Parathyroid adenoma (tissue), 2 donors: ENCODE measurements at regions not wholly inside any gene's neighbourhood (a gene's known extent, or its start where the extent isn't known, plus 50 kb on each side); places are given as distances from the start of the nearest gene placed in this dataset.

Source experiments
- H2AFZ ChIP-seq: fragments of 300-600 bp; sonication (generic); one replicate; pipeline ENCODE4 v1.7.0; 2017; ENCODE audit warnings: antibody characterized with exemption, mild to moderate bottlenecking
- H3K27ac ChIP-seq: fragments of 300-600 bp; sonication (generic); one replicate; pipeline ENCODE4 v1.7.0; 2017
- H3K27me3 ChIP-seq: fragments of 300-600 bp; sonication (generic); one replicate; pipeline ENCODE4 v1.7.0; 2017; ENCODE audit warnings: low read length; ENCODE audit not compliant: control insufficient read depth, insufficient read depth
- H3K36me3 ChIP-seq: fragments of 300-600 bp; sonication (generic); one replicate; pipeline ENCODE4 v1.7.0; 2017; ENCODE audit warnings: low read length; ENCODE audit not compliant: control insufficient read depth, insufficient read depth
- H3K4me1 ChIP-seq: fragments of 300-600 bp; sonication (generic); one replicate; pipeline ENCODE4 v1.7.0; 2017; ENCODE audit warnings: control low read depth
- H3K4me2 ChIP-seq: fragments of 300-600 bp; sonication (generic); one replicate; pipeline ENCODE4 v1.7.0; 2017; ENCODE audit warnings: low read length
- H3K4me3 ChIP-seq: fragments of 300-600 bp; sonication (generic); one replicate; pipeline ENCODE4 v1.7.0; 2017; ENCODE audit warnings: low read depth, low read length
- H3K79me2 ChIP-seq: fragments of 300-600 bp; sonication (generic); one replicate; pipeline ENCODE4 v1.7.0; 2017; ENCODE audit warnings: control low read depth
- H3K9ac ChIP-seq: fragments of 300-600 bp; sonication (generic); one replicate; pipeline ENCODE4 v1.7.0; 2017; ENCODE audit warnings: mild to moderate bottlenecking
- H3K9me3 ChIP-seq: fragments of 300-600 bp; sonication (generic); one replicate; pipeline ENCODE4 v1.7.0; 2017; ENCODE audit warnings: low read length; ENCODE audit not compliant: control insufficient read depth
- TF ChIP-seq, protein P1 (sequence below): fragments of 300-600 bp; sonication (generic); IDR thresholded peaks from one replicate; pipeline ENCODE4 v1.7.0; 2017; ENCODE audit warnings: antibody characterized with exemption, mild to moderate bottlenecking
- donor health status: primary hyperparathyroidism.

DNA sequence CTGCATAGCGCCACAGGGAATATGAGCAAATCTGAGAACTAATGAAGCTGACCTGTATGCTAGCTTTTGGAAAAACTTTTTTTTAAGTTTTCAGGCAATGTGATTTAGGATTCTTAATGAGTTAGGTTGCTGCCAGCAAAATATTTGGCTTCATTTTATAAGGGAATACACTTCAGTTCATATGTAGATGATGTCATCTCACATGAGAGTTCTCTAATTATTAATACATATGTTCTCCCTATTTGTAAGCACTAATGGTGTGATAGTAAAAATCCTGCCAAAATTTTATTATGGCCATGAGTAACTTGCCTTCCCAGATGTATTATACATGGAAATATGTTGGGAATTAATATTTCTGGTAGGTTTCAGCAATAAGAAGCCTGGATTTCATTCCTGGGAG, 573.8 kb downstream of the EPM2A start:
- Histone ChIP-seq H3K4me3 (no peak overlapping the region), H3K27me3 (no peaks in the 10 kb centered on the region)

DNA sequence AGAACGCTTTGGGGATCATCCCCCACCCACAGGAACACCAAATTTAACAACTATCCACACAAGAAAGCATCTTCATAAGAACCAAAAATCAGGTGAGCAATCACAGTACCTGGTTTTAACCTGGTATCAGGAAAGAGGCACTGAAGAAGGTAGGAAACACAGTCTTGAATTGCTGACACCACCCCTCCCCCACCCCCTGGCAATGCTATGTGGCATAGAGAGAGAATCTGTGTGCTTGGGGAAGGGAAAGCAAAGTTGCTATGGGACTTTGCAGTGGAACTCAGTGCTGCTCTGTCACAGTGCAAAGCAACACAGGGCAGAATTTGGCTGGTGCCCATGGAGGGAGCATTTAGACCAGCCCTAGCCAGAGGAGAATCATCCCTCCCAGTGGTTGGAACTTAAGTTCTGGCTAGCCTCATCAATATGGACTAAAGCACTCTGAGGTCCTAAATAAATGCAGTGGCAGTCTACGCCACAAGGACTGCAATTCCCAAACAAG, 565.5 kb downstream of the EPM2A start:
- Histone ChIP-seq H3K4me2 (no peak overlapping the region), H3K27me3 (no peaks in the 10 kb centered on the region), H3K27ac (peak overlapping the region; percentile 72), H3K4me3 (no peak overlapping the region), H3K79me2 (no peaks in the 10 kb centered on the region), H3K36me3 (no peaks in the 10 kb centered on the region), H3K9ac (no peak overlapping the region), H2AFZ (peak overlapping the region; percentile 69), H3K9me3 (no peaks in the 10 kb centered on the region), H3K4me1 (peaks cover 12% of the 10 kb centered on the region)
- TF ChIP-seq, protein P1, sequence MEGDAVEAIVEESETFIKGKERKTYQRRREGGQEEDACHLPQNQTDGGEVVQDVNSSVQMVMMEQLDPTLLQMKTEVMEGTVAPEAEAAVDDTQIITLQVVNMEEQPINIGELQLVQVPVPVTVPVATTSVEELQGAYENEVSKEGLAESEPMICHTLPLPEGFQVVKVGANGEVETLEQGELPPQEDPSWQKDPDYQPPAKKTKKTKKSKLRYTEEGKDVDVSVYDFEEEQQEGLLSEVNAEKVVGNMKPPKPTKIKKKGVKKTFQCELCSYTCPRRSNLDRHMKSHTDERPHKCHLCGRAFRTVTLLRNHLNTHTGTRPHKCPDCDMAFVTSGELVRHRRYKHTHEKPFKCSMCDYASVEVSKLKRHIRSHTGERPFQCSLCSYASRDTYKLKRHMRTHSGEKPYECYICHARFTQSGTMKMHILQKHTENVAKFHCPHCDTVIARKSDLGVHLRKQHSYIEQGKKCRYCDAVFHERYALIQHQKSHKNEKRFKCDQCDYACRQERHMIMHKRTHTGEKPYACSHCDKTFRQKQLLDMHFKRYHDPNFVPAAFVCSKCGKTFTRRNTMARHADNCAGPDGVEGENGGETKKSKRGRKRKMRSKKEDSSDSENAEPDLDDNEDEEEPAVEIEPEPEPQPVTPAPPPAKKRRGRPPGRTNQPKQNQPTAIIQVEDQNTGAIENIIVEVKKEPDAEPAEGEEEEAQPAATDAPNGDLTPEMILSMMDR = no peak

More for the DNA sequence above, 573.8 kb downstream of the EPM2A start:
- H3K79me2 ChIP-seq = no peaks in the 10 kb centered on the region
- no peak overlapping the region for H3K4me2 ChIP-seq
- TF ChIP-seq, protein P1 = no peak
- no peak overlapping the region for H3K9ac ChIP-seq
- H3K4me1 ChIP-seq = no peaks in the 10 kb centered on the region
- H2AFZ ChIP-seq = no peak overlapping the region
- no peak overlapping the region for H3K27ac ChIP-seq
- no peaks in the 10 kb centered on the region for H3K9me3 ChIP-seq
- H3K36me3 ChIP-seq = no peaks in the 10 kb centered on the region

DNA sequence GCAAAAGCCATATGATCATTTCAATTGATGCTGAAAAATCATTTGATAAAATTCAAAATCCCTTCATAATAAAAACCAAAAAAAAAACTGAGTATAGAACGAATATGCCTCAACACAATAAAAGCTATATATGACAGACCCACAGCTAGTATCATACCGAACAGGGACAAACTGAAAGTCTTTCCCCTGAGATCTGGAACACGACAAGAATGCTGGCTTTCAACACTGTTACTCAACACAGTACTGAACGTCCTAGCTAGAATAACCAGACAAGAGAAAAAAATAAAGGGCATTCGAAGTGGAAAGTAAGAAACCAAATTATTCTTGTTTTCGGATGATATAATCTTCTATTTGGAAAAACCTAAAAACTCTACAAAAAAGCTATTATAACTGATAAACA, 559.9 kb downstream of the EPM2A start:
- Histone ChIP-seq H3K4me3 (no peak overlapping the region), H3K27ac (no peak overlapping the region), H3K4me1 (peaks cover 5% of the 10 kb centered on the region), H3K36me3 (no peaks in the 10 kb centered on the region), H2AFZ (no peak overlapping the region), H3K9ac (no peak overlapping the region), H3K79me2 (no peaks in the 10 kb centered on the region), H3K4me2 (no peak overlapping the region), H3K9me3 (no peaks in the 10 kb centered on the region), H3K27me3 (no peaks in the 10 kb centered on the region)
- TF ChIP-seq, protein P1 = no peak

DNA sequence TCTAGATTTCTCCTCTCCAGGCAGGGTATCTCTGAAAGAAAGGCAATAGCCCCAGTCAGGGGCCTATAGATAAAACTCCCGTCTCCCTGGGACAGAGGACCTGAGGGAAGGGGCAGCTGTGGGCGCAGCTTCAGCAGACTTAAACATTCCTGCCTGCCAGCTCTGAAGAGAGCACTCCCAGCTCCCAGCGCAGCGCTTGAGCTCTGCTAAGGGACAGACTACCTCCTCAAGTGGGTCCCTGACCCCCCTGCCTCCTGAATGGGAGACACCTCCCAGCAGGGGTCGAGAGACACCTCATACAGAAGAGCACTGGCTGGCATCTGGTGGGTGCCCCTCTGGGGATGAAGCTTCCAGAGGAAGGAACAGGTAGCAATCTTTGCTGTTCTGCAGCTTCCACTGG, 556.9 kb downstream of the EPM2A start:
- Histone ChIP-seq H3K9me3 (no peaks in the 10 kb centered on the region), H3K4me3 (no peak overlapping the region), H3K36me3 (no peaks in the 10 kb centered on the region), H3K27ac (no peak overlapping the region), H3K4me1 (no peaks in the 10 kb centered on the region), H3K27me3 (no peaks in the 10 kb centered on the region), H2AFZ (no peak overlapping the region), H3K4me2 (no peak overlapping the region), H3K9ac (no peak overlapping the region), H3K79me2 (no peaks in the 10 kb centered on the region)
- TF ChIP-seq, protein P1 = no peak

DNA sequence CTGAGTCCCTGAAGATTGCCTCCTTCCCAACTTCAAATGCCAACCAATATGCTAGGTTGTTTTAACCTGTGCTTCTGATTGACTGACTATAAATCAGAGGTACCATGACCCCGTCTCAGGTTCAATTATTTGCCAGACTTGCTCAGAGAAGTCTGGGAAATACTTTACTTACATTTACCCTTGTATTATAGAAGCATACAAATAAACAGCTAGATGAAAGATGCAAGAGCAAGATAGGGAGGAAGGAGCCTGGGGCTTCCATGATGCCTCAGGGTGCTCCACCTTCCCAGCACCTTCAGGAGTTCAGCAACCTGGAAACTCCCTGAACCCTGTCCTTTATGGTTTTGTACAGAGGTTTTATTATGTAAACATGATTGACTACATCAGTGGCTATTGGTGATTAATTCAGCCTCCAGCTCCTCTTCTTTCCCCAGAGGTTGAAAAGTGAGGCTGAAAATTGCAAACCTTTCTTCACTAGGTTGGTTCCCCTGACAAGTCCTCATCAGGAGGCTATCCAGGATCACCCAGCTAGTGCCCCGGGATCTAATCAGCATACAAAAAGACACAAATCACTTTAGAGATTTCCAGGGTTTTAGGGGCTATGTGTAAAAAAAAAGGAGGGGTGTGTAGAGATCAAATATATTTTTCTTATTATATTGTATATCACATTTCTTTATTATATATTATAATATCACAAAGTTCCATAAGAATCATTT, 547.7 kb downstream of the EPM2A start:
- no peak overlapping the region for H3K4me2 ChIP-seq
- no peak overlapping the region for H3K4me3 ChIP-seq
- H3K9me3 ChIP-seq = no peaks in the 10 kb centered on the region
- H3K4me1 ChIP-seq = no peaks in the 10 kb centered on the region
- H3K79me2 ChIP-seq = no peaks in the 10 kb centered on the region
- TF ChIP-seq, protein P1 = no peak
- H3K27ac ChIP-seq = no peak overlapping the region
- no peaks in the 10 kb centered on the region for H3K36me3 ChIP-seq
- H3K27me3 ChIP-seq = no peaks in the 10 kb centered on the region
- H3K9ac ChIP-seq = no peak overlapping the region
- H2AFZ ChIP-seq = no peak overlapping the region
